SU-DHL-6 (cell line): ENCODE measurements at regions not wholly inside any gene's neighbourhood (a gene's known extent, or its start where the extent isn't known, plus 50 kb on each side); places are given as distances from the start of the nearest gene placed in this dataset.

Experiments used
- EZH2phosphoT487 ChIP-seq: fragments of 200-600 bp; sonication (generic), shearing (Covaris generic); conservative IDR thresholded peaks from 2 replicates; pipeline ENCODE4 v1.6.1; 2018; ENCODE audit warnings: mild to moderate bottlenecking, antibody characterized with exemption, low read length, moderate library complexity, mixed read lengths
- TF ChIP-seq, protein P1 (sequence below): fragments of 200-600 bp; sonication (generic); IDR thresholded peaks from one replicate; pipeline ENCODE4 v1.5.1; 2017; ENCODE audit warnings: antibody characterized with exemption, mild to moderate bottlenecking, low read length, moderate library complexity; ENCODE audit not compliant: insufficient read depth, poor library complexity, severe bottlenecking

- TF ChIP-seq, protein P1, sequence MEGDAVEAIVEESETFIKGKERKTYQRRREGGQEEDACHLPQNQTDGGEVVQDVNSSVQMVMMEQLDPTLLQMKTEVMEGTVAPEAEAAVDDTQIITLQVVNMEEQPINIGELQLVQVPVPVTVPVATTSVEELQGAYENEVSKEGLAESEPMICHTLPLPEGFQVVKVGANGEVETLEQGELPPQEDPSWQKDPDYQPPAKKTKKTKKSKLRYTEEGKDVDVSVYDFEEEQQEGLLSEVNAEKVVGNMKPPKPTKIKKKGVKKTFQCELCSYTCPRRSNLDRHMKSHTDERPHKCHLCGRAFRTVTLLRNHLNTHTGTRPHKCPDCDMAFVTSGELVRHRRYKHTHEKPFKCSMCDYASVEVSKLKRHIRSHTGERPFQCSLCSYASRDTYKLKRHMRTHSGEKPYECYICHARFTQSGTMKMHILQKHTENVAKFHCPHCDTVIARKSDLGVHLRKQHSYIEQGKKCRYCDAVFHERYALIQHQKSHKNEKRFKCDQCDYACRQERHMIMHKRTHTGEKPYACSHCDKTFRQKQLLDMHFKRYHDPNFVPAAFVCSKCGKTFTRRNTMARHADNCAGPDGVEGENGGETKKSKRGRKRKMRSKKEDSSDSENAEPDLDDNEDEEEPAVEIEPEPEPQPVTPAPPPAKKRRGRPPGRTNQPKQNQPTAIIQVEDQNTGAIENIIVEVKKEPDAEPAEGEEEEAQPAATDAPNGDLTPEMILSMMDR, result no peak
- TF ChIP-seq EZH2phosphoT487, result no peak
These were observed 338.4 kb downstream of the GLRX3 start for GRCh38 chr10:130474591-130474990.
